Fibroblast of lung (primary cell): ENCODE measurements at regions not wholly inside any gene's neighbourhood (a gene's known extent, or its start where the extent isn't known, plus 50 kb on each side); places are given as distances from the start of the nearest gene placed in this dataset.
"Not testable (repeated sequence)": the region's sequence is repeated elsewhere in the genome, so short reads cannot be mapped to it uniquely, and the experiment has no call there.

Experiments
- DNase-seq, 2 donors: peaks; one replicate each; pipeline versions ENCODE4 v3.0.0 to v3.0.0-alpha.2; 2010; ENCODE audit warnings: low read depth in 2 of 2
- H2AFZ ChIP-seq: 2 replicates; pipeline ENCODE4 v1.5.1; 2012; ENCODE audit warnings: low read length, control low read depth, inconsistent platforms
- H3K27ac ChIP-seq: 2 replicates; pipeline ENCODE4 v1.5.1; 2011; ENCODE audit warnings: low read length, control low read depth; ENCODE audit not compliant: insufficient read depth
- H3K27me3 ChIP-seq: 2 replicates; pipeline ENCODE4 v1.5.1; 2011; ENCODE audit warnings: mild to moderate bottlenecking, low read length; ENCODE audit not compliant: control insufficient read depth, insufficient read depth
- H3K36me3 ChIP-seq: 2 replicates; pipeline ENCODE4 v1.5.1; 2011; ENCODE audit warnings: low read length; ENCODE audit not compliant: control insufficient read depth, insufficient read depth
- H3K4me1 ChIP-seq: 2 replicates; pipeline ENCODE4 v1.5.1; 2011; ENCODE audit warnings: low read length; ENCODE audit not compliant: control insufficient read depth, insufficient read depth; ENCODE audit errors: extremely low read depth
- H3K4me2 ChIP-seq: 2 replicates; pipeline ENCODE4 v1.5.1; 2011; ENCODE audit warnings: low read length, control low read depth; ENCODE audit not compliant: insufficient read depth; ENCODE audit errors: extremely low read depth
- H3K4me3 ChIP-seq, 4 experiments: fragments of 200-600 bp in 1 of 4; sonication (generic) in 1 of 4; replicated peaks in 1 of 4; 2 replicates each; pipeline ENCODE4 v1.5.1; 2011 to 2016; ENCODE audit warnings: low read length in 4 of 4, low read depth in 3 of 4, mild to moderate bottlenecking in 3 of 4, control low read depth in 2 of 4, inconsistent platforms in 1 of 4, mixed read lengths in 1 of 4; ENCODE audit not compliant: insufficient read depth in 1 of 4; ENCODE audit errors: control extremely low read depth in 1 of 4
- H3K79me2 ChIP-seq: 2 replicates; pipeline ENCODE4 v1.5.1; 2012; ENCODE audit warnings: mild to moderate bottlenecking, low read length, inconsistent platforms; ENCODE audit not compliant: control insufficient read depth, insufficient read depth
- H3K9ac ChIP-seq: 2 replicates; pipeline ENCODE4 v1.5.1; 2011; ENCODE audit warnings: mild to moderate bottlenecking, low read length, control low read depth; ENCODE audit not compliant: insufficient read depth
- H3K9me3 ChIP-seq: 2 replicates; pipeline ENCODE4 v1.5.1; 2012; ENCODE audit warnings: low read depth, low read length; ENCODE audit not compliant: control insufficient read depth, insufficient read depth
- H4K20me1 ChIP-seq: 2 replicates; pipeline ENCODE4 v1.5.1; 2011; ENCODE audit warnings: low read length; ENCODE audit not compliant: control insufficient read depth, insufficient read depth; ENCODE audit errors: extremely low read depth
- EZH2 ChIP-seq: IDR thresholded peaks from 2 replicates; pipeline ENCODE4 v1.5.1; 2012; ENCODE audit warnings: low read length, control low read depth, mild to moderate bottlenecking; ENCODE audit errors: missing control alignments

DNA sequence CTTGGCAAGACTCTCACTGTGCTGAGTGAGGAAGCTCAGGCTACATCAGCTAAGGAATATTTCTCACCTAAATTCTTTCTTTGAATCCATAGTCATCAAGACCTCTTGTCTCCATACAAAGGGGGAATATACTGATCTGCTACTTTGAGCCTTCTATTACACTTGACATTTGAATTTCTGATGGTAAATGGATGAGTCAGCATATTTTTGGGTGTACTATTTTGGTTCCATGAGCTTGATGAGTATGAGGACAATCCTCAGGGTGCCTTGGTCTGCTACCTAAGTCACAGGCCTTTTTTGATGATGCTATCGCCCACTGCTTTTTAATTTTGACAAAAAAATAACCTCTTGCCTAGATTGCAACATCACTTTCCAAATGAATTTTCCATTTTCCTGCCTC is 415.7 kb downstream of the PPP1R2C start:
- H3K9me3 ChIP-seq, result no peaks in the 10 kb centered on the region

DNA sequence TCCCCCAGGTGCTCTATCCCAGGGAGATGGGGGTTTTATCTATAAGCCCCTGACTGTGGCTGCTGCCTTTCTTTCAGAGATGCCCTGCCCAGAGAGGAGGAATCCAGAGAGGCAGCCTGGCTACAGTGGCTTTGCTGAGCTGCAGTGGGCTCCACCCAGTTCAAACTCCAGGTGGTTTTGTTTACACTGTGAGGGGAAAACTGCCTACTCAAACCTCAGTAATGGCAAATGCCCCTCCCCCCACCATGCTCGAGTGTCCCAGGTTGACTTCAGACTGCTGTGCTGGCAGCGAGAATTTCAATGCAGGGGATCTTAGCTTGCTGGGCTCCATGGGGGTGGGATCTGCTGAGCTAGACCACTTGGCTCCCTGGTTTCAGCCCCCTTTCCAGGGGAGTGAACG is 419.6 kb upstream of the CASK start:
- H3K27ac ChIP-seq, H3K4me1 ChIP-seq, H3K9ac ChIP-seq, H3K4me3 ChIP-seq, H3K4me2 ChIP-seq, H3K27me3 ChIP-seq, H3K36me3 ChIP-seq, H4K20me1 ChIP-seq, H3K79me2 ChIP-seq, DNase-seq, H2AFZ ChIP-seq, H3K9me3 ChIP-seq: not testable (repeated sequence)

More for the DNA sequence above, 415.7 kb downstream of the PPP1R2C start:
- Histone ChIP-seq H3K27me3 (no peaks in the 10 kb centered on the region), H4K20me1 (no peaks in the 10 kb centered on the region), H3K4me2 (no peak overlapping the region), H2AFZ (no peak overlapping the region), H3K36me3 (no peaks in the 10 kb centered on the region), H3K9ac (no peak overlapping the region), H3K4me3 (no peak overlapping the region), H3K4me1 (no peaks in the 10 kb centered on the region), H3K27ac (no peak overlapping the region), H3K79me2 (no peaks in the 10 kb centered on the region)
- DNase-seq, result no peak
- TF ChIP-seq EZH2, result no peak
